GM19035 (cell line): ENCODE measurements at regions not wholly inside any gene's neighbourhood (a gene's known extent, or its start where the extent isn't known, plus 50 kb on each side); places are given as distances from the start of the nearest gene placed in this dataset.

ENCODE experiments used
- ATAC-seq: cut with Tn5 transposase; IDR thresholded peaks from one replicate; pipeline ENCODE4 v1.9.1; 2021; ENCODE audit not compliant: unreplicated experiment

- no peak for ATAC-seq
Observed at GRCh38 chr10:84996580-84996979, 668.2 kb downstream of the CCSER2 start.

GRCh38 chr10:84997870-84998269, 669.5 kb downstream of the CCSER2 start:
- no peak for ATAC-seq

GRCh38 chr10:84999929-85000328, 671.5 kb downstream of the CCSER2 start:
- no peak for ATAC-seq

- ATAC-seq, result no peak
Observed at GRCh38 chr10:85003083-85003482, 674.7 kb downstream of the CCSER2 start.

GRCh38 chr10:85008488-85009184, 680.2 kb downstream of the CCSER2 start:
- ATAC-seq, result no peak

- no peak for ATAC-seq
Observed at GRCh38 chr10:85012305-85012704, 683.9 kb downstream of the CCSER2 start.

GRCh38 chr10:85026878-85027467, 698.6 kb downstream of the CCSER2 start:
- ATAC-seq, result no peak

GRCh38 chr10:85032981-85033380, 704.6 kb downstream of the CCSER2 start:
- ATAC-seq, result no peak

- ATAC-seq, result no peak
Observed at GRCh38 chr10:85036661-85037060, 708.3 kb downstream of the CCSER2 start.

GRCh38 chr10:85039311-85039710, 710.9 kb downstream of the CCSER2 start:
- ATAC-seq, result no peak

GRCh38 chr10:85043207-85043606, 714.8 kb downstream of the CCSER2 start:
- ATAC-seq, result no peak

- no peak for ATAC-seq
Observed at GRCh38 chr10:85045046-85045445, 716.7 kb downstream of the CCSER2 start.

- ATAC-seq, result no peak
Observed at GRCh38 chr10:85047170-85047834, 718.9 kb downstream of the CCSER2 start.

- no peak for ATAC-seq
Observed at GRCh38 chr10:85047979-85048378, 719.6 kb downstream of the CCSER2 start.

- ATAC-seq, result no peak
Observed at GRCh38 chr10:85048644-85049043, 720.3 kb downstream of the CCSER2 start.

GRCh38 chr10:85060944-85061343, 732.6 kb downstream of the CCSER2 start:
- ATAC-seq, result no peak

- no peak for ATAC-seq
Observed at GRCh38 chr10:85061401-85061800, 733.0 kb downstream of the CCSER2 start.

GRCh38 chr10:85067955-85068354, 739.6 kb downstream of the CCSER2 start:
- ATAC-seq, result no peak

- no peak for ATAC-seq
Observed at GRCh38 chr10:85080934-85081333, 752.5 kb downstream of the CCSER2 start.

GRCh38 chr10:85098835-85099521, 770.6 kb downstream of the CCSER2 start:
- no peak for ATAC-seq

GRCh38 chr10:85100495-85100894, 772.1 kb downstream of the CCSER2 start:
- ATAC-seq, result no peak
